GM23338 (cell line): ENCODE measurements at regions not wholly inside any gene's neighbourhood (a gene's known extent, or its start where the extent isn't known, plus 50 kb on each side); places are given as distances from the start of the nearest gene placed in this dataset.

Experiments
- ATAC-seq: fragments of 200-7000 bp; cut with Tn5 transposase; 3 replicates; pipeline ENCODE4 v1.9.1; 2020
- DNase-seq: peaks from one replicate; pipeline ENCODE4 v3.0.0-alpha.2; 2015; ENCODE audit warnings: low spot score
- H2AFZ ChIP-seq: fragments of 200-600 bp; sonication (generic); 2 replicates; pipeline ENCODE4 v1.8.0; 2016; ENCODE audit warnings: antibody characterized with exemption, mild to moderate bottlenecking, moderate library complexity
- H3F3A ChIP-seq: fragments of 200-600 bp; sonication (generic); replicated peaks from 2 replicates; pipeline ENCODE4 v1.8.0; 2017; ENCODE audit warnings: antibody characterized with exemption, mixed run types, low read depth
- H3K27ac ChIP-seq: fragments of 200-600 bp; sonication (generic); 2 replicates; pipeline ENCODE4 v1.6.1; 2016; ENCODE audit warnings: low read depth
- H3K27me3 ChIP-seq: fragments of 200-600 bp; sonication (generic); 2 replicates; pipeline ENCODE4 v1.8.0; 2016; ENCODE audit warnings: mild to moderate bottlenecking, mixed run types, moderate library complexity; ENCODE audit not compliant: insufficient read depth
- H3K36me3 ChIP-seq: fragments of 200-600 bp; sonication (generic); 2 replicates; pipeline ENCODE4 v1.8.0; 2016; ENCODE audit warnings: mild to moderate bottlenecking; ENCODE audit not compliant: insufficient read depth
- H3K4me1 ChIP-seq: fragments of 200-600 bp; sonication (generic); 2 replicates; pipeline ENCODE4 v1.8.0; 2016; ENCODE audit warnings: mild to moderate bottlenecking, moderate library complexity; ENCODE audit not compliant: insufficient read depth
- H3K4me2 ChIP-seq: fragments of 200-600 bp; sonication (generic); 2 replicates; pipeline ENCODE4 v1.7.1; 2017; ENCODE audit warnings: mixed run types
- H3K4me3 ChIP-seq: fragments of 200-600 bp; sonication (generic); 2 replicates; pipeline ENCODE4 v1.6.1; 2016; ENCODE audit warnings: mixed run types
- H3K79me2 ChIP-seq: fragments of 200-600 bp; sonication (generic); replicated peaks from 2 replicates; pipeline ENCODE4 v1.8.0; 2017; ENCODE audit warnings: mild to moderate bottlenecking; ENCODE audit not compliant: insufficient read depth
- H3K9me2 ChIP-seq: fragments of 200-600 bp; sonication (generic); 2 replicates; pipeline ENCODE4 v1.8.0; 2017; ENCODE audit not compliant: insufficient read depth
- H4K20me1 ChIP-seq: fragments of 200-600 bp; sonication (generic); replicated peaks from 2 replicates; pipeline ENCODE4 v1.8.0; 2017; ENCODE audit warnings: mild to moderate bottlenecking; ENCODE audit not compliant: insufficient read depth
- H3K27ac Mint-ChIP-seq: 2 replicates; pipeline ENCODE4 v1.8.0; 2020; ENCODE audit warnings: inconsistent platforms, mild to moderate bottlenecking, moderate library complexity, mixed read lengths
- H3K27me3 Mint-ChIP-seq: 3 replicates; pipeline ENCODE4 v1.8.0; 2022; ENCODE audit warnings: low read depth, mild to moderate bottlenecking, moderate library complexity, mixed read lengths, inconsistent platforms; ENCODE audit not compliant: insufficient read depth, poor library complexity
- H3K36me3 Mint-ChIP-seq: 3 replicates; pipeline ENCODE4 v1.8.0; 2021; ENCODE audit warnings: low read depth, mild to moderate bottlenecking, inconsistent platforms, moderate library complexity, mixed read lengths
- H3K4me1 Mint-ChIP-seq: 3 replicates; pipeline ENCODE4 v1.8.0; 2020; ENCODE audit warnings: mild to moderate bottlenecking, inconsistent platforms, mixed read lengths
- H3K4me3 Mint-ChIP-seq: 3 replicates; pipeline ENCODE4 v1.8.0; 2021; ENCODE audit warnings: moderate library complexity, mild to moderate bottlenecking, inconsistent platforms, mixed read lengths
- H3K9me3 Mint-ChIP-seq: 3 replicates; pipeline ENCODE4 v1.8.0; 2020; ENCODE audit warnings: moderate library complexity, mild to moderate bottlenecking, inconsistent platforms, mixed read lengths
- CREB1 ChIP-seq: fragments of 250-450 bp; sonication (Bioruptor Pico); IDR thresholded peaks from 2 replicates; pipeline ENCODE4 v1.5.0; 2020; ENCODE audit warnings: low read depth, mild to moderate bottlenecking, moderate library complexity
- ETS1 ChIP-seq: IDR thresholded peaks from 2 replicates; pipeline ENCODE4 v1.6.1; 2016; ENCODE audit warnings: antibody characterized with exemption
- EZH2 ChIP-seq: fragments of 200-600 bp; sonication (generic); IDR thresholded peaks from one replicate; pipeline ENCODE4 v1.8.0; 2017; ENCODE audit warnings: antibody characterized with exemption, mild to moderate bottlenecking, low read depth; ENCODE audit not compliant: unreplicated experiment
- JUNB ChIP-seq: IDR thresholded peaks from one replicate; pipeline ENCODE4 v1.6.1; 2016; ENCODE audit warnings: antibody characterized with exemption; ENCODE audit not compliant: unreplicated experiment
- NANOG ChIP-seq: IDR thresholded peaks from 2 replicates; pipeline ENCODE4 v1.6.1; 2016; ENCODE audit warnings: antibody characterized with exemption, borderline replicate concordance
- POLR2AphosphoS5 ChIP-seq: IDR thresholded peaks from 2 replicates; pipeline ENCODE4 v1.6.1; 2016; ENCODE audit warnings: antibody characterized with exemption, low read depth
- STAT1 ChIP-seq: IDR thresholded peaks from one replicate; pipeline ENCODE4 v1.6.1; 2016; ENCODE audit warnings: antibody characterized with exemption; ENCODE audit not compliant: unreplicated experiment
- ZNF114 ChIP-seq: fragments of 250-450 bp; sonication (Bioruptor Pico); IDR thresholded peaks from 2 replicates; pipeline ENCODE4 v1.5.0; 2020; ENCODE audit warnings: mild to moderate bottlenecking, moderate library complexity
- TF ChIP-seq, protein P1 (sequence below): IDR thresholded peaks from one replicate; pipeline ENCODE4 v1.6.1; 2018; ENCODE audit warnings: antibody characterized with exemption; ENCODE audit not compliant: unreplicated experiment
- TF ChIP-seq, protein P2 (sequence below): fragments of 250-450 bp; sonication (Bioruptor Pico); IDR thresholded peaks from 2 replicates; pipeline ENCODE4 v1.5.0; 2020; ENCODE audit warnings: mild to moderate bottlenecking, moderate library complexity

DNA sequence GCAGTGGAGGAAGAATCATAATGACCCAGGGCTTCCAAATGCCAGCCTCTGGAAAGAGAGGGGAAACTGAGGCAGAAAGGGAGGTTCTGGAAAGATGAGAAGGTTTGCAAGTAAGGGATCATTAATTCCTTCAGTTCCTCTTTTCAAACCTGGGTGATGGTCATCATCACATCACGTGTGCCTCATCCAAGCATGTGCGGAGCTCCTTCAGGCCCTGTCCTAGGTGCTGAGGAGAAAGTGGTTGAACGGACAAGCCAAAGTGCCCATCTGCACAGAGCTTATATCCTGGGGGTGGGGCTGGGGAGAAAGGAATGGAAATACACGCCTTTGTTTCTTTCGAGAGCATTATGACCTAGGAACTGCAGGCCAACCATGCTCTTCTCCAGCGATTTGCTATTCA, 60.2 kb upstream of the AFF3 start:
- no peak overlapping the region for H3K27ac ChIP-seq
- ATAC-seq (no peak), DNase-seq (no peak)
- H3K27me3 Mint-ChIP-seq = peaks cover 8% of the 10 kb centered on the region
- H3K36me3 ChIP-seq = no peaks in the 10 kb centered on the region
- no peak overlapping the region for H3K4me3 ChIP-seq
- no peaks in the 10 kb centered on the region for H4K20me1 ChIP-seq
- no peaks in the 10 kb centered on the region for H3K79me2 ChIP-seq
- H3K36me3 Mint-ChIP-seq = no peaks in the 10 kb centered on the region
- no peaks in the 10 kb centered on the region for H3K9me3 Mint-ChIP-seq
- H3K27ac Mint-ChIP-seq = no peak overlapping the region
- no peak overlapping the region for H3K4me2 ChIP-seq
- H3K27me3 ChIP-seq = no peaks in the 10 kb centered on the region
- H2AFZ ChIP-seq = no peak overlapping the region
- no peaks in the 10 kb centered on the region for H3F3A ChIP-seq
- peaks cover 6% of the 10 kb centered on the region; the same call in 1 of the 2 replicates for H3K4me1 ChIP-seq
- H3K4me1 Mint-ChIP-seq = peaks cover 6% of the 10 kb centered on the region; the same call in 2 of the 3 replicates
- TF ChIP-seq, protein P1, sequence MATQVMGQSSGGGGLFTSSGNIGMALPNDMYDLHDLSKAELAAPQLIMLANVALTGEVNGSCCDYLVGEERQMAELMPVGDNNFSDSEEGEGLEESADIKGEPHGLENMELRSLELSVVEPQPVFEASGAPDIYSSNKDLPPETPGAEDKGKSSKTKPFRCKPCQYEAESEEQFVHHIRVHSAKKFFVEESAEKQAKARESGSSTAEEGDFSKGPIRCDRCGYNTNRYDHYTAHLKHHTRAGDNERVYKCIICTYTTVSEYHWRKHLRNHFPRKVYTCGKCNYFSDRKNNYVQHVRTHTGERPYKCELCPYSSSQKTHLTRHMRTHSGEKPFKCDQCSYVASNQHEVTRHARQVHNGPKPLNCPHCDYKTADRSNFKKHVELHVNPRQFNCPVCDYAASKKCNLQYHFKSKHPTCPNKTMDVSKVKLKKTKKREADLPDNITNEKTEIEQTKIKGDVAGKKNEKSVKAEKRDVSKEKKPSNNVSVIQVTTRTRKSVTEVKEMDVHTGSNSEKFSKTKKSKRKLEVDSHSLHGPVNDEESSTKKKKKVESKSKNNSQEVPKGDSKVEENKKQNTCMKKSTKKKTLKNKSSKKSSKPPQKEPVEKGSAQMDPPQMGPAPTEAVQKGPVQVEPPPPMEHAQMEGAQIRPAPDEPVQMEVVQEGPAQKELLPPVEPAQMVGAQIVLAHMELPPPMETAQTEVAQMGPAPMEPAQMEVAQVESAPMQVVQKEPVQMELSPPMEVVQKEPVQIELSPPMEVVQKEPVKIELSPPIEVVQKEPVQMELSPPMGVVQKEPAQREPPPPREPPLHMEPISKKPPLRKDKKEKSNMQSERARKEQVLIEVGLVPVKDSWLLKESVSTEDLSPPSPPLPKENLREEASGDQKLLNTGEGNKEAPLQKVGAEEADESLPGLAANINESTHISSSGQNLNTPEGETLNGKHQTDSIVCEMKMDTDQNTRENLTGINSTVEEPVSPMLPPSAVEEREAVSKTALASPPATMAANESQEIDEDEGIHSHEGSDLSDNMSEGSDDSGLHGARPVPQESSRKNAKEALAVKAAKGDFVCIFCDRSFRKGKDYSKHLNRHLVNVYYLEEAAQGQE = peak; percentile 47
- no peak for TF ChIP-seq EZH2
- H3K4me3 Mint-ChIP-seq = no peak overlapping the region
- 0 out of 2 replicates have a peak, but pooled peaks cover 4% of the 10 kb centered on the region for H3K9me2 ChIP-seq

GRCh38 chr2:100200985-100201384, 58.6 kb upstream of the AFF3 start:
- Mint-ChIP-seq H3K4me3 (no peak overlapping the region), H3K36me3 (no peaks in the 10 kb centered on the region), H3K27me3 (peaks cover 6% of the 10 kb centered on the region), H3K4me1 (peaks cover 14% of the 10 kb centered on the region), H3K9me3 (no peaks in the 10 kb centered on the region; the same call in 2 of the 3 replicates), H3K27ac (no peak overlapping the region)
- H4K20me1 ChIP-seq = no peaks in the 10 kb centered on the region
- H3K4me2 ChIP-seq = no peak overlapping the region
- 0 out of 2 replicates have a peak, but pooled peaks cover 4% of the 10 kb centered on the region for H3K9me2 ChIP-seq
- H3K36me3 ChIP-seq = no peaks in the 10 kb centered on the region
- no peaks in the 10 kb centered on the region for H3K79me2 ChIP-seq
- no peak for ATAC-seq
- no peaks in the 10 kb centered on the region for H3F3A ChIP-seq
- DNase-seq = no peak
- peaks cover 13% of the 10 kb centered on the region; the same call in 1 of the 2 replicates for H3K4me1 ChIP-seq
- H3K4me3 ChIP-seq = no peak overlapping the region
- no peak overlapping the region for H2AFZ ChIP-seq
- H3K27me3 ChIP-seq = no peaks in the 10 kb centered on the region
- no peak overlapping the region for H3K27ac ChIP-seq
- TF ChIP-seq JUNB = no peak
- no peak for TF ChIP-seq NANOG
- TF ChIP-seq ZNF114 (CRISPR knock-in tag) = no peak
- TF ChIP-seq, protein P2, sequence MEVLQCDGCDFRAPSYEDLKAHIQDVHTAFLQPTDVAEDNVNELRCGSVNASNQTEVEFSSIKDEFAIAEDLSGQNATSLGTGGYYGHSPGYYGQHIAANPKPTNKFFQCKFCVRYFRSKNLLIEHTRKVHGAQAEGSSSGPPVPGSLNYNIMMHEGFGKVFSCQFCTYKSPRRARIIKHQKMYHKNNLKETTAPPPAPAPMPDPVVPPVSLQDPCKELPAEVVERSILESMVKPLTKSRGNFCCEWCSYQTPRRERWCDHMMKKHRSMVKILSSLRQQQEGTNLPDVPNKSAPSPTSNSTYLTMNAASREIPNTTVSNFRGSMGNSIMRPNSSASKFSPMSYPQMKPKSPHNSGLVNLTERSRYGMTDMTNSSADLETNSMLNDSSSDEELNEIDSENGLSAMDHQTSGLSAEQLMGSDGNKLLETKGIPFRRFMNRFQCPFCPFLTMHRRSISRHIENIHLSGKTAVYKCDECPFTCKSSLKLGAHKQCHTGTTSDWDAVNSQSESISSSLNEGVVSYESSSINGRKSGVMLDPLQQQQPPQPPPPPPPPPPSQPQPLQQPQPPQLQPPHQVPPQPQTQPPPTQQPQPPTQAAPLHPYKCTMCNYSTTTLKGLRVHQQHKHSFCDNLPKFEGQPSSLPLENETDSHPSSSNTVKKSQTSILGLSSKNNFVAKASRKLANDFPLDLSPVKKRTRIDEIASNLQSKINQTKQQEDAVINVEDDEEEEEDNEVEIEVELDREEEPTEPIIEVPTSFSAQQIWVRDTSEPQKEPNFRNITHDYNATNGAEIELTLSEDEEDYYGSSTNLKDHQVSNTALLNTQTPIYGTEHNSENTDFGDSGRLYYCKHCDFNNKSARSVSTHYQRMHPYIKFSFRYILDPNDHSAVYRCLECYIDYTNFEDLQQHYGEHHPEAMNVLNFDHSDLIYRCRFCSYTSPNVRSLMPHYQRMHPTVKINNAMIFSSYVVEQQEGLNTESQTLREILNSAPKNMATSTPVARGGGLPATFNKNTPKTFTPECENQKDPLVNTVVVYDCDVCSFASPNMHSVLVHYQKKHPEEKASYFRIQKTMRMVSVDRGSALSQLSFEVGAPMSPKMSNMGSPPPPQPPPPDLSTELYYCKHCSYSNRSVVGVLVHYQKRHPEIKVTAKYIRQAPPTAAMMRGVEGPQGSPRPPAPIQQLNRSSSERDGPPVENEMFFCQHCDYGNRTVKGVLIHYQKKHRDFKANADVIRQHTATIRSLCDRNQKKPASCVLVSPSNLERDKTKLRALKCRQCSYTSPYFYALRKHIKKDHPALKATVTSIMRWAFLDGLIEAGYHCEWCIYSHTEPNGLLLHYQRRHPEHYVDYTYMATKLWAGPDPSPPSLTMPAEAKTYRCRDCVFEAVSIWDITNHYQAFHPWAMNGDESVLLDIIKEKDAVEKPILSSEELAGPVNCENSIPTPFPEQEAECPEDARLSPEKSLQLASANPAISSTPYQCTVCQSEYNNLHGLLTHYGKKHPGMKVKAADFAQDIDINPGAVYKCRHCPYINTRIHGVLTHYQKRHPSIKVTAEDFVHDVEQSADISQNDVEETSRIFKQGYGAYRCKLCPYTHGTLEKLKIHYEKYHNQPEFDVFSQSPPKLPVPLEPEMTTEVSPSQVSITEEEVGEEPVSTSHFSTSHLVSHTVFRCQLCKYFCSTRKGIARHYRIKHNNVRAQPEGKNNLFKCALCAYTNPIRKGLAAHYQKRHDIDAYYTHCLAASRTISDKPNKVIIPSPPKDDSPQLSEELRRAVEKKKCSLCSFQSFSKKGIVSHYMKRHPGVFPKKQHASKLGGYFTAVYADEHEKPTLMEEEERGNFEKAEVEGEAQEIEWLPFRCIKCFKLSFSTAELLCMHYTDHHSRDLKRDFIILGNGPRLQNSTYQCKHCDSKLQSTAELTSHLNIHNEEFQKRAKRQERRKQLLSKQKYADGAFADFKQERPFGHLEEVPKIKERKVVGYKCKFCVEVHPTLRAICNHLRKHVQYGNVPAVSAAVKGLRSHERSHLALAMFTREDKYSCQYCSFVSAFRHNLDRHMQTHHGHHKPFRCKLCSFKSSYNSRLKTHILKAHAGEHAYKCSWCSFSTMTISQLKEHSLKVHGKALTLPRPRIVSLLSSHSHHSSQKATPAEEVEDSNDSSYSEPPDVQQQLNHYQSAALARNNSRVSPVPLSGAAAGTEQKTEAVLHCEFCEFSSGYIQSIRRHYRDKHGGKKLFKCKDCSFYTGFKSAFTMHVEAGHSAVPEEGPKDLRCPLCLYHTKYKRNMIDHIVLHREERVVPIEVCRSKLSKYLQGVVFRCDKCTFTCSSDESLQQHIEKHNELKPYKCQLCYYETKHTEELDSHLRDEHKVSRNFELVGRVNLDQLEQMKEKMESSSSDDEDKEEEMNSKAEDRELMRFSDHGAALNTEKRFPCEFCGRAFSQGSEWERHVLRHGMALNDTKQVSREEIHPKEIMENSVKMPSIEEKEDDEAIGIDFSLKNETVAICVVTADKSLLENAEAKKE (CRISPR knock-in tag) = no peak
- no peak for TF ChIP-seq ETS1
- no peak for TF ChIP-seq CREB1 (CRISPR knock-in tag)
- TF ChIP-seq STAT1 = no peak
- no peak for TF ChIP-seq POLR2AphosphoS5
